Heart left ventricle (tissue), 13 donors: ENCODE measurements at regions not wholly inside any gene's neighbourhood (a gene's known extent, or its start where the extent isn't known, plus 50 kb on each side); places are given as distances from the start of the nearest gene placed in this dataset.

Source experiments
- CTCF ChIP-seq, 12 donors: fragments of 200-600 bp; sonication (generic) in 4 of 12; IDR thresholded peaks; one replicate each; pipeline versions ENCODE4 v1.5.0 to v1.8.0; 2018 to 2022; ENCODE audit warnings: antibody characterized with exemption in 12 of 12, mild to moderate bottlenecking in 5 of 12
- POLR2A ChIP-seq, 2 donors: fragments of 450-650 bp; IDR thresholded peaks; one replicate each; pipeline ENCODE4 v1.6.1; 2017; ENCODE audit warnings: antibody characterized with exemption in 2 of 2, mild to moderate bottlenecking in 2 of 2, moderate library complexity in 2 of 2
- donor health status: ischemic (EF 13 %, LVEDD 7.1; RV severe dilation, severe dysfunction).
- donor health status: DM: no; HTN: yes; CAD: no.
- donor health status: DM: no; HTN: no; CAD: no.
- donor health status: ischemic (EF 25% LVEDD 6.9; RV normal size, moderate dysfunction).
- donor health status: ischemic (EF 25% LVEDD 5.7; RV mildly dilated, moderate dysfunction).
- donor health status: ischemic (EF 35%, LVEDD 5.7; RV mildly dilated, moderate dysfunction).
- donor health status: nonischemic (EF 11% LVEDD 7.7; RV severe dilation, severe dysfunction).
- donor health status: DM: yes; HTN: yes; CAD: no.
- donor health status: PGD.
- donor health status: ischemic (EF 29% LVEDD 5.4; RV normal size, mild dysfunction).
- donor health status: nonischemic (EF 23%, LVEDD 6.1; RV moderate dilation, normal function).

GRCh38 chr2:17051538-17051937 lies 385.9 kb upstream of the CYRIA start:
- TF ChIP-seq CTCF (IDR thresholded peaks at IDR 0.05) (no peak), POLR2A (IDR thresholded peaks at IDR 0.05) (no peak)
